ENCODE measurements at regions not wholly inside any gene's neighbourhood (a gene's known extent, or its start where the extent isn't known, plus 50 kb on each side); places are given as distances from the start of the nearest gene placed in this dataset.

- TF ChIP-seq CTCF (IDR thresholded peaks at IDR 0.05; ENCODE audit: low read depth, low read length): no peak
- DNase-seq (ENCODE audit: low read depth in 2 of 2): peak in 1 of 2 donors; percentile 43
Observed at GRCh38 chr7:46850563-46851330, 731.2 kb downstream of the TNS3 start.

GRCh38 chr7:46848944-46849343 lies 733.0 kb downstream of the TNS3 start:
- peak in 1 of 2 donors; percentile 27 for DNase-seq (ENCODE audit: low read depth in 2 of 2)
- no peak overlapping the region for H3K4me3 ChIP-seq (replicated peaks in 1 of 2; ENCODE audit: low read depth in 2 of 2, low read length in 2 of 2)
- no peak for TF ChIP-seq CTCF (IDR thresholded peaks at IDR 0.05; ENCODE audit: low read depth, low read length)

More at GRCh38 chr7:46850563-46851330, 731.2 kb downstream of the TNS3 start:
- no peak overlapping the region for H3K4me3 ChIP-seq (replicated peaks in 1 of 2; ENCODE audit: low read depth in 2 of 2, low read length in 2 of 2)

- TF ChIP-seq CTCF (IDR thresholded peaks at IDR 0.05; ENCODE audit: low read depth, low read length): no peak
- no peak overlapping the region for H3K4me3 ChIP-seq (replicated peaks in 1 of 2; ENCODE audit: low read depth in 2 of 2, low read length in 2 of 2)
- DNase-seq (ENCODE audit: low read depth in 2 of 2): no peak
Observed at GRCh38 chr7:46848311-46848710, 733.6 kb downstream of the TNS3 start.

GRCh38 chr7:46847126-46847525 lies 734.8 kb downstream of the TNS3 start:
- no peak for TF ChIP-seq CTCF (IDR thresholded peaks at IDR 0.05; ENCODE audit: low read depth, low read length)
- H3K4me3 ChIP-seq (replicated peaks in 1 of 2; ENCODE audit: low read depth in 2 of 2, low read length in 2 of 2): no peak overlapping the region
- DNase-seq (ENCODE audit: low read depth in 2 of 2): peak in 1 of 2 donors; percentile 19

- no peak overlapping the region for H3K4me3 ChIP-seq (replicated peaks in 1 of 2; ENCODE audit: low read depth in 2 of 2, low read length in 2 of 2)
- peak in 1 of 2 donors; percentile 47 for DNase-seq (ENCODE audit: low read depth in 2 of 2)
- TF ChIP-seq CTCF (IDR thresholded peaks at IDR 0.05; ENCODE audit: low read depth, low read length): no peak
Observed at GRCh38 chr7:46844486-46844885, 737.4 kb downstream of the TNS3 start.

- no peak for DNase-seq (ENCODE audit: low read depth in 2 of 2)
- no peak for TF ChIP-seq CTCF (IDR thresholded peaks at IDR 0.05; ENCODE audit: low read depth, low read length)
- H3K4me3 ChIP-seq (replicated peaks in 1 of 2; ENCODE audit: low read depth in 2 of 2, low read length in 2 of 2): no peak overlapping the region
Observed at GRCh38 chr7:46841248-46841647, 740.7 kb downstream of the TNS3 start.
